CD8-positive, alpha-beta memory T cell (primary cell): ENCODE measurements at regions not wholly inside any gene's neighbourhood (a gene's known extent, or its start where the extent isn't known, plus 50 kb on each side); places are given as distances from the start of the nearest gene placed in this dataset.
"Not testable (repeated sequence)": the region's sequence is repeated elsewhere in the genome, so short reads cannot be mapped to it uniquely, and the experiment has no call there.

Source experiments
- CTCF ChIA-PET: fragments of 350-600 bp; sonication (Branson Sonifier 250); formaldehyde crosslinking; loops from one replicate; lab custom pipeline; 2021; ENCODE audit warnings: antibody characterized with exemption; lab: Charles Lee
- POLR2A ChIA-PET: fragments of 350-600 bp; sonication (Branson Sonifier 250); formaldehyde crosslinking; loops from one replicate; lab custom pipeline; 2021; ENCODE audit warnings: antibody characterized with exemption; lab: Charles Lee
- DNase-seq, 5 donors: peaks; one replicate each; pipeline versions ENCODE4 v3.0.0 to v3.0.0-alpha.2; 2020 to 2022; ENCODE audit warnings: mixed read lengths in 1 of 5
- H3K27ac ChIP-seq: one replicate; pipeline ENCODE4 v1.7.0; 2013; ENCODE audit warnings: low read depth, mild to moderate bottlenecking, low read length, moderate library complexity
- H3K27me3 ChIP-seq: 2 replicates; pipeline ENCODE4 v1.7.0; 2013; ENCODE audit warnings: low read length, mild to moderate bottlenecking; ENCODE audit not compliant: insufficient read depth, poor library complexity, severe bottlenecking
- H3K36me3 ChIP-seq: 2 replicates; pipeline ENCODE4 v1.7.0; 2013; ENCODE audit warnings: mild to moderate bottlenecking, low read length, moderate library complexity; ENCODE audit not compliant: insufficient read depth
- H3K4me1 ChIP-seq: 2 replicates; pipeline ENCODE4 v1.7.0; 2013; ENCODE audit warnings: mild to moderate bottlenecking, low read length, moderate library complexity; ENCODE audit not compliant: insufficient read depth
- H3K4me3 ChIP-seq: 2 replicates; pipeline ENCODE4 v1.7.0; 2013; ENCODE audit warnings: mild to moderate bottlenecking, low read length
- H3K9me3 ChIP-seq: 2 replicates; pipeline ENCODE4 v1.7.0; 2013; ENCODE audit warnings: mild to moderate bottlenecking, low read length
- H3K27ac Mint-ChIP-seq, 8 donors: one replicate each; pipeline ENCODE4 v1.8.0; 2020 to 2021; ENCODE audit warnings: mixed read lengths in 8 of 8, mild to moderate bottlenecking in 6 of 8, inconsistent platforms in 3 of 8, moderate library complexity in 3 of 8
- H3K27me3 Mint-ChIP-seq, 2 donors: one replicate each; pipeline ENCODE4 v1.8.0; 2020 to 2021; ENCODE audit warnings: mixed read lengths in 2 of 2, mild to moderate bottlenecking in 1 of 2, moderate library complexity in 1 of 2
- H3K36me3 Mint-ChIP-seq, 3 donors: one replicate each; pipeline ENCODE4 v1.8.0; 2020 to 2021; ENCODE audit warnings: mixed read lengths in 3 of 3, inconsistent platforms in 1 of 3, mild to moderate bottlenecking in 1 of 3
- H3K4me1 Mint-ChIP-seq, 3 donors: one replicate each; pipeline ENCODE4 v1.8.0; 2020 to 2021; ENCODE audit warnings: mixed read lengths in 3 of 3, inconsistent platforms in 1 of 3, mild to moderate bottlenecking in 1 of 3
- H3K4me3 Mint-ChIP-seq, 7 donors: one replicate each; pipeline ENCODE4 v1.8.0; 2020 to 2021; ENCODE audit warnings: mixed read lengths in 7 of 7, mild to moderate bottlenecking in 6 of 7, moderate library complexity in 4 of 7, inconsistent platforms in 2 of 7
- H3K9me3 Mint-ChIP-seq, 5 donors: one replicate each; pipeline ENCODE4 v1.8.0; 2020 to 2022; ENCODE audit warnings: mixed read lengths in 5 of 5, mild to moderate bottlenecking in 3 of 5, moderate library complexity in 2 of 5, inconsistent platforms in 1 of 5

- H3K27ac ChIP-seq, H3K9me3 Mint-ChIP-seq, CTCF ChIA-PET, H3K9me3 ChIP-seq, H3K27me3 ChIP-seq, DNase-seq, H3K36me3 ChIP-seq, POLR2A ChIA-PET, H3K4me3 Mint-ChIP-seq, H3K4me1 ChIP-seq, H3K27ac Mint-ChIP-seq, H3K4me3 ChIP-seq, H3K36me3 Mint-ChIP-seq: not testable (repeated sequence)
- peaks cover 5 to 10% (median 7%) of the 10 kb centered on the region in 3 donors for H3K4me1 Mint-ChIP-seq
- peaks cover 28 to 36% of the 10 kb centered on the region in 2 donors for H3K27me3 Mint-ChIP-seq
Observed at GRCh38 chr11:3583476-3583875, 58.3 kb downstream of the ART5 start.

GRCh38 chr11:3581389-3581725, 60.4 kb downstream of the ART5 start:
- POLR2A ChIA-PET, H3K27me3 ChIP-seq, H3K9me3 ChIP-seq, H3K4me3 ChIP-seq, H3K27ac Mint-ChIP-seq, H3K27ac ChIP-seq, H3K4me1 ChIP-seq, H3K9me3 Mint-ChIP-seq, DNase-seq, H3K36me3 ChIP-seq, H3K36me3 Mint-ChIP-seq: not testable (repeated sequence)
- CTCF ChIA-PET: interaction anchor here (0.8 kb wide), 1 partner anchor 92 kb away, joined by 4 read pairs; no protein-coding TSS in a partner anchor
- Mint-ChIP-seq H3K4me1 (peaks cover 5 to 10% (median 7%) of the 10 kb centered on the region in 3 donors), H3K27me3 (peaks cover 21 to 36% of the 10 kb centered on the region in 2 donors), H3K4me3 (peak overlapping the region; percentile 20 to 82 (median 63))

- Mint-ChIP-seq H3K27ac (peak overlapping the region in 1 of 8 donors; percentile 63), H3K4me3 (peak overlapping the region in 5 of 7 donors; percentile 53 to 82 (median 66)), H3K4me1 (peaks cover 5 to 10% (median 7%) of the 10 kb centered on the region in 3 donors), H3K27me3 (peaks cover 22 to 41% of the 10 kb centered on the region in 2 donors)
- CTCF ChIA-PET: interaction anchor here (0.7 to 0.8 kb wide), 3 partner anchors 8 to 91 kb away, joined by 3 to 4 read pairs (median 3); no protein-coding TSS in a partner anchor
- H3K36me3 ChIP-seq, H3K4me3 ChIP-seq, H3K27ac ChIP-seq, H3K9me3 ChIP-seq, H3K27me3 ChIP-seq, H3K9me3 Mint-ChIP-seq, POLR2A ChIA-PET, H3K36me3 Mint-ChIP-seq, H3K4me1 ChIP-seq: not testable (repeated sequence)
- peak; percentile 44 to 65 (median 52) for DNase-seq
Observed at GRCh38 chr11:3580487-3581388, 61.1 kb downstream of the ART5 start.

- CTCF ChIA-PET: not testable (repeated sequence)
Observed at GRCh38 chr11:3579600-3580459, 62.0 kb downstream of the ART5 start.

GRCh38 chr11:3576066-3576604, 65.7 kb downstream of the ART5 start:
- CTCF ChIA-PET: not testable (repeated sequence)

More at GRCh38 chr11:3579600-3580459, 62.0 kb downstream of the ART5 start:
- H3K9me3 ChIP-seq, H3K9me3 Mint-ChIP-seq, H3K36me3 Mint-ChIP-seq, H3K27me3 ChIP-seq, H3K27ac ChIP-seq, POLR2A ChIA-PET, H3K36me3 ChIP-seq, H3K27ac Mint-ChIP-seq, DNase-seq, H3K4me1 ChIP-seq, H3K4me3 ChIP-seq: not testable (repeated sequence)
- H3K27me3 Mint-ChIP-seq: peaks cover 25 to 40% of the 10 kb centered on the region in 2 donors
- H3K4me3 Mint-ChIP-seq: peak overlapping the region in 5 of 7 donors; percentile 52 to 70 (median 60)
- peaks cover 5 to 10% (median 7%) of the 10 kb centered on the region in 3 donors for H3K4me1 Mint-ChIP-seq

GRCh38 chr11:3572976-3573647, 68.7 kb downstream of the ART5 start:
- H3K27ac Mint-ChIP-seq, H3K4me1 ChIP-seq, H3K4me1 Mint-ChIP-seq, H3K36me3 Mint-ChIP-seq, POLR2A ChIA-PET, H3K4me3 ChIP-seq, H3K27ac ChIP-seq, H3K27me3 ChIP-seq, H3K4me3 Mint-ChIP-seq, H3K36me3 ChIP-seq, H3K9me3 ChIP-seq, H3K9me3 Mint-ChIP-seq, DNase-seq: not testable (repeated sequence)
- peaks cover 9 to 12% of the 10 kb centered on the region in 2 donors for H3K27me3 Mint-ChIP-seq
- CTCF ChIA-PET: interaction anchor here (1.6 kb wide), 1 partner anchor 8 kb away, joined by 3 read pairs; no protein-coding TSS in a partner anchor

More at GRCh38 chr11:3576066-3576604, 65.7 kb downstream of the ART5 start:
- H3K27me3 ChIP-seq, H3K4me1 Mint-ChIP-seq, H3K4me1 ChIP-seq, H3K9me3 ChIP-seq, H3K36me3 ChIP-seq, H3K36me3 Mint-ChIP-seq, H3K9me3 Mint-ChIP-seq, DNase-seq, POLR2A ChIA-PET, H3K27ac ChIP-seq, H3K4me3 ChIP-seq, H3K4me3 Mint-ChIP-seq: not testable (repeated sequence)
- Mint-ChIP-seq H3K27ac (peak overlapping the region in 1 of 8 donors; percentile 75), H3K27me3 (peaks cover 15 to 19% of the 10 kb centered on the region in 2 donors)

GRCh38 chr11:3571752-3572151, 70.0 kb downstream of the ART5 start:
- not testable (repeated sequence) for H3K27me3 ChIP-seq, H3K9me3 Mint-ChIP-seq

More at GRCh38 chr11:3571752-3572151, 70.0 kb downstream of the ART5 start:
- H3K4me3 ChIP-seq, H3K4me3 Mint-ChIP-seq, H3K9me3 ChIP-seq, H3K4me1 ChIP-seq, H3K27ac Mint-ChIP-seq, H3K36me3 ChIP-seq, DNase-seq, POLR2A ChIA-PET, H3K36me3 Mint-ChIP-seq, H3K27ac ChIP-seq, H3K4me1 Mint-ChIP-seq: not testable (repeated sequence)
- CTCF ChIA-PET: interaction anchor here (1.6 kb wide), 1 partner anchor 9 kb away, joined by 3 read pairs; no protein-coding TSS in a partner anchor
- peaks cover 12 to 18% of the 10 kb centered on the region in 2 donors for H3K27me3 Mint-ChIP-seq
